Myocyte (in vitro differentiated cells): ENCODE measurements at regions not wholly inside any gene's neighbourhood (a gene's known extent, or its start where the extent isn't known, plus 50 kb on each side); places are given as distances from the start of the nearest gene placed in this dataset.
A peak's percentile ranks its signal among the peaks of the same experiment; 100 is the strongest.

Source experiments
- DNase-seq: peaks from one replicate; pipeline ENCODE4 v3.0.0-alpha.2; 2012; ENCODE audit warnings: low read depth

DNA sequence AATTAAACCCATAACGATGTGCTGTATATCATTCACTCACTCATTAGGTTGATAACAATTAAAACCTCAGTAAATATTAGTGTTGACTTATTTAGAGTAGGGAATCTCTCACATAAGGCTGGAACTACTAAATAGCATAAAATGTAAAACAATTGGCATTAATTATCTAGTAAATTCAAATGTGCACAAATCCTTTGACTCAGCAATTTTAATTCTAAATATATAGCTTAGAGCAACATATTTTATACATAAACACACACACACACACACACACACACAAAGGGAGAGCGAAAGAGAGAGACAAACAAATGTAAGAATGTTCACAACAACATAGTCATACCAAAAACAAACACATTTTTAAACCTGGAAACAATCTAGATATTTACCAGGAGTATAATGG is 443.1 kb upstream of the KCNH7 start:
- DNase-seq, result no peak

DNA sequence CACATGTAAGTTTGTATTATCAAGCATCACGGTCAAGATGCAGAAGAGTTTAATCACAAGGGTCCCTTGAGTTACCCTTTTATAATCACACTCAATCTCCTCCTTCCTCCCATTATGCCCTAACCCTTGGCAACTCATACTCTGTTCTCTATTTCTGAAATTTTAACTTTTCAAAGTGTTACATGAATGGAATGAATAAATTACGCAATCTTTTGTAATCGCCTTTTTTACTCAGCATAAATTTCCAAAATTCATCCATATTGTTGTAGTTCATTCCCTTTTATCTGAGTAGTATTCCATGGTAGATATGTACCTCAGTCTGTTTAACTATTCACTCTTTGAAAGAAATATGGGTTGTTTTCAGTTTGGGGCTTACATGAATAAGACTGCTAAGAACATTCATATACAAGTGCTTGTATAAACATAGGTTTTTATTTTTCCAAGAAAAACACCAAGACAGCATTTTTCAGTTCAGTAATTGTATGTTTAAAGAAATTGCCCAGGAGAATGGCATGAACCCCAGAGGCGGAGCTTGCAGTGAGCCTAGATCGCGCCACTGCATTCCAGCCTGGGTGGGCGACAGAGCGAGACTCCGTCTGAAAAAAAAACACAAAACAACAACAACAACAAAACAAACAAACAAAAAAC is 430.9 kb upstream of the KCNH7 start:
- no peak for DNase-seq

DNA sequence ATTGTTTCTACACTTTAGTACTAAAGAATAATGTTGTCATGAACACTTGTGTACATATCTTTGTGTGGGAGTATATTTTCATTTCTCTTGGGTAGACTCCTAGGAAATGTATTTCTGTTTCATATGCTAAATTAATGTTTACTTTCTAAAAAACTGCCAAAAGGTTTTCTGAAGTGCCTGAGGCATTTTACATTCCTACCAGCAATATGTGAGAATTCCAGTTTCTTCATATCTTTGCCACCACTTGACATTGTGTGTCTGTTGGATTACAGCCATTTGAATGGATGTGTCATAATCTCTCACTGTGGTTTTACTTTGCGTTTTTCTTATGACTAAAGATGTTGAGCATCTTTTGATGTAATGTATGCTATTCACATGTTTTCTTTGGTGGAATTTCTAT is 428.2 kb upstream of the KCNH7 start:
- DNase-seq, result peak; percentile 9

DNA sequence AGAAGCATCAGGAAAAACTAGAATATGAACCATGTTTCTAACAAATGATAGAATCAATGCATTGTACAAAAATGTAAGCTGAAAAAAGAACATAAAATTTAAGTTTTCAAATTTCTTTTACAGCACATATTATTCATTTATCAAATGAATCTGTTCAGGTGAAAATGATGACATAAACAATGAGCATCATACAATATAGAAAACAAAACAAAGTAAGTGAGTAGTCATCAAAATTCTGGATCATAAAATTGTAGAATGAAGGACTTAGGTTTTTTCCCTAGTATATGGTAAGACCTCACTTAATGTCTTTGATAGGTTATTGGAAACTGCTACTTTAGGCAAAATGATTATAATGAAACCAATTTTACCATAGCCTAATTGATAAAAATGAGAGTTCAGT is 427.0 kb upstream of the KCNH7 start:
- DNase-seq, result no peak

DNA sequence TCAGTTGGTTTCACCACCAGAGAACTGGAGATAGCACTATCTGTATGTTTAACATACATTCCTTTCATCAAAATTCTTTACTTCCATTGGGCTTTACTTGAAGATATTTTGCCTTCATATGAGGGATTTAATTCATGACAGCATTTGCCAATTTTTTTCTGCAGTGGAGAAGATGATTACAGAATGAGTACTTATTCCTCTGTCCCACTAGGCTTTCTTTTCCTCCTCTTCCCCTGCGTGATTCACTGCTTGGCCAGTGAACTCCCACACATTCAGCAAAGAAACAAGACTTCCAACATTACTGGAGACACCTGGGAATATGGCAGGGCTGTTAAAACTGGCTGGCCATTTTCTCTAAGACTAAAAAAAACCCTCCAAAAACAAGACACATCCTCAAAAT is 425.8 kb upstream of the KCNH7 start:
- peak; percentile 12 for DNase-seq

DNA sequence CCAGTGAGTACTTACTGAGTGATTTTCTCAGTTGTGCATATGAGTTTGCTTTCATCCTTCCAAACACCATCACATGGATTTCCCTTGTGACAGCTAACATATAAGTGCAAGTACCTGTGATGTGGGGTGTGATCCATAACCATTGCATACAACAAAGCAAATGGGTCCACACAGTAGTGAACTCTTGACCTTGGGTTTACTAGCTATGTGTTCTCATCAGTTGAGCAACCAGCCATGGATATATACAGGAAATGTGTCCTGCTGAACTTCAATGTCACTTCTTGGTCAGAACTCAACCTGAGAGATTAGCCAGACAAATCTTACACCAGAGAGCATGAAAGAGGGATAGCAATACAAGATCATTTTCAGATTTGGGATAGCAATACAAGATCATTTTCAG is 420.9 kb upstream of the KCNH7 start:
- no peak for DNase-seq

DNA sequence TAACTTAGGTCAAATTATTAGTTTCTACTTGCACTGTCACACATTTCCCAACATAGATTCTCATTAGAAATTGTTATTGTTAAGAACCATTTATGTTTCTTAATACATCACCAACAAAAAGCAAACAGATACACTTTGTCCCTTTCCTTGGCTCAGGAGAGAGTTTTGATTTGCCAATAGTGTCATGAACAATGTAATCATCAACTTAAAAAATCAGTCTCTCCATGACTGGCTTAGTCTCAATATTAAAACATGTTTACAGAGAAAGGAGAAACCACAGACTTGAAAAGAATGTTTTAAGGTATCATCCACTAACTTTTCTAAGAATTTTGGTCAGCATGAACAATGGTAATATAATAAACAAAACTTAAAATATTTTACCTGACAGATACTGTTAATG is 416.5 kb upstream of the KCNH7 start:
- DNase-seq, result no peak

DNA sequence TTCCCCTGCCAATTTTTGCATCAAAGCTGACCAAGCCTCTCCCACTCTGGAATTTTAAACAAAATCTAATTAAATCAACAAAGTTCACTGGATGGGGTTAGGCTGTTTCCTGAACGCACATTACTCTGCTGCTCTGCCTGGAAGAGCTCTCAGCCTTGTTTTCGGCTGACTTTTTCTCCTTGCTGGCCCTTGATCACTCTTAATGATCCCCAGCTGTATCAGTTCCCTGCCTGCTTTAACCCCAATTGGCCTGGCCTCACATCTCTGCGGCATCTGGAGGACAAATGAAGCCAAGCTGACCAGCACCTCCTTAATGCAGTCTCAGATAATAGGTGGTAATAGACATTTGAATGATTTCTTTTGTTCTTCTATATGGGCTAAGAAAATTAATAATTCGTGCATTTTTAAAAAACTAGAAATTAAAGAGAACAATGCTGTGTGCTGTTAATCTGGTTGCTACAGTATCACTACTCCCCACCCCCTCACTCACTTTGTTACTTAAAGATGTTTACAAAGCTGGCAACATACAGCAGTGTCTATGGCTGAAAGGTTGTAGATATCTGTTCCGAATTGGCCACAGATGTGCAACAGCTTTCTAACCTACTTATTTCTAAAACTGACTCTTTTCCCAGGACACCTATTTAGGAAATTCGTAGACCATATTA is 415.2 kb upstream of the KCNH7 start:
- DNase-seq, result no peak

DNA sequence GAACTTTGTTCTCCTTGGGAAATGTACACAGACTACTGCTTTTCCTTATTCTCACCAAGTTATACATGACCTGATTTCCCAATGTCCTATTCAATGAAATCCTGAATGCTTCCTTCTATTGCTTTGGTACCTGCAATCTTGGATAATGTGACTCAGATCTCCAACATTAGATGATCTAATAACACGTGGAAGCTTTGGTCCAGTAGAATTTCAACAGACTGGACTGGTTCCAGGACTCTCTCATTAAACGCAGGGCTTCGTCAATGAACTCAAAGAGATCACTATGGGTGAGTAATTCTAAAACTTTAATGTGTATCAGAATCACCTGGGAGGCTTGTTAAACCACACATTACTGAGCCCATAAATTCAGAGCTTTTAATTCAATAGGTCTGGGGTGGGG is 413.6 kb upstream of the KCNH7 start:
- no peak for DNase-seq

DNA sequence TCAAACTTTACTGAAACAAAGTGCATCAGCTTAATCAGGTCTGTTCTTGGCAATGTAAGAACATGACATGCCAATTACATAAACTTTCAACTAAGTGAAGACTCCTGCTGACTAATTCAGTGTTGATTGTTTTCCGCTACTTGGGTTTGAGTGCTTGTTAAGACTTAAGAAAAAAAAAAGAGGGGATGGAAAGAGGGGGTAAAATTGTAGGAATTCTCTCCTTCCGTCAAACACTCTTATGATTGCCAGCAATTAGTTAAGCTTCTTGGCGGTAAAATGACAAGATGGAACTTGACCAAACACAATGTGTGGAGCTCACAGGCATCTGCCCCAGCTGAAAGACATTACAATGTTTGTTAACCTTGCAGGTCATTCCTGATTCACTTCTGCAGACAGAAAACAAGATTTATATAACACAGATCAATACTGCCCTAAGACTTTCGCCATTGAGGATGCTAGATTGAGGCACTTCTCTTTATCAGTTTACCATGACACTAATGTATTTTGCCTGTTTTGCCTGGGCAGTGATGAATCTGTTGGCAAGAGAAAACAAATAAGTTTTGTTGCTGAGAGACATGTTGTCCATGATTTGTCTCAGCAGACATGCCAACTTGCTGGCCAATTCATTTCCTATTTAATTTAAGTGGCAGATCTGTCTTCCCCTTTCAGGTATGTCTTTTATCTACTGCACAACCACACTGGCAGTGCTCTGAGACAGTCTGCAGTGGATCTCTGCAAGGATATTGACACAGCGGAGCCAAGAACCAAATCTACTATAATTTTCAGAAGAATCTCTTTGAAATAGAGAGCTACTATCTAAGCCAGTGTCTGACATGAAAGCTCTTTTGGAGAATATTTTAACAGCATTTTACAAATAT is 410.0 kb upstream of the KCNH7 start:
- no peak for DNase-seq

DNA sequence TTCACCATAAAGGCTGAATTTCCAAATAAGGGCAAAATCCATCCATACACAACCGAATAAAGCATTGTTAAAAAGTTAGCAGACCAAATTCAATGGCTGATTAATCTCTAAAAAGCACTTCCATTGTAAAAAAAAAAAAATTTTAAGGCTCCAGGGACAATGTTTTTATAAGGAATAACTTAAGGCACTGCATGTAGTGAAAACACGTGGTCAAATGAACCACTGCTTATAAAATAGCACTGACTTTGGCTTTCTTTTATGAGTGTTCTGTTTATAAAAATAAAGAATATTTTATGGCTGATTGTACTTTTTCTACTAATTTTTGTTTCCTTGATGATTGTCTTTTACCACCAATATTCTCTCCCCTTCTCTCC is 409.3 kb upstream of the KCNH7 start:
- no peak for DNase-seq

DNA sequence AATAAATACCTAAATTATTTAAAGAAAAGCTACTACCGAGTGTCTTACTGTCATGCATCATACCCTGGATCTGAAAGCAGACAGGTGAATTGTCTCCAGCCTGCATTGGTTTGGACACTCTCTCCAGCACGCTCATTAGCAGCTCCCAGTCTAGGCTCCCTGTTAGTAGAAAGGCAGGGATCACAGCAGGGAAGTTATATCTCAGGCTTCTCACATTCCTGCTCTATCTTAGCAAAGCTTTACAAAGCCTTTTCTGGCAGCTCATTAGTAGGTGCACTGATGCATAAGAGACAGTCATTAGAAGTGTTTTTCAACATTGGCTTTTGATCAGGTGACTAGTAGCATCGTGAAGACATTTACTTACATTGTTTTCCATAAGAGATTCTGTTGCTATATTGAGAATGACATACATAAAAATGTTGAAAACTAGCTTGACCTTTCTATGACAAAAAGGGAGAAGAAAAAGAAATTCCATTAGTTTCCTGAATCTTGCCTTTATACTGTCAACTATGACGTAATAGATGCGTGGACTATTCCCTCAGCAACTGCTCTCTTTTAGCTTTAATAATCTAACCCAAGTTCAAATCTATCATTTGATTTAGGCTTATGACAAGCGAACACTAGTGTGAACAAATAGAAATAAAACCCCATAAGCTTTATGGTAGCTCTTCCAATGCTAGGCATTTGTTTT is 408.7 kb upstream of the KCNH7 start:
- DNase-seq, result no peak

DNA sequence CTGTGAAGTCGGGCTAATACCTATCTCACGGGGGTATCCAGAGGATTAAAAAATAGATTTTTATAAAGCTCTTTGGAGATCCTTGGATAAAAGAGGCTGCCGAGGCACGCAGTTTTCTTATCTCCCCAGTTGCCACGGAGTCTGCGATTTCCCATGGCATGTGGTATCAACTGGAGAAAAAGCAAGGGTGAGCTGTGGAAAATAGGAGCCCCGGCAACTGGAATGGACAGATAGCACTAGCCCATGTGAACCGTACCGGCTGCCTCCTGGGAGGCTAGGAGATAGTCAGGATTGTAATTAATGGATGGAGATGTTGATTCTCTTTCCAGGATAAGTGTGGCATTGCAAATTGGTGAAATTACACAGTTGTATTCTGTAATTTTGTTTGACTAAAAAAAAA is 407.6 kb upstream of the KCNH7 start:
- DNase-seq, result no peak

DNA sequence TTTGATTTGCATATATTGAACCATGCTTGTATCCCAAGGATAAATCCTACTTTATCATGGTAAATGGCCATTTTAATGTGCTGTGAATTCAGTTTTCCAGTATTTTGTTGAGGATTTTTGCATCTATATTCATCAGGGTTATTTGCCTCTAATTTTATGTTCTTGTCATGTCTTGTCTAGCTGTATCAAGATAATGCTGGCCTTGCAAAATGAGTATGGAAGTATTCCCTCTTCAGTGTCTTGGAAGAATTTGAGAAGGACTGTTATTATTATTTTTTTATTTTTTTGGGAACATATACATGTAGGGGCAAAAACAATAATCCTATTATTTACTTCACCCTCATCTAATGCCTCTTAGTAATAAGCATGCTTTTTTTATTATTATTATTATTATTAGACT is 398.0 kb upstream of the KCNH7 start:
- DNase-seq, result no peak

DNA sequence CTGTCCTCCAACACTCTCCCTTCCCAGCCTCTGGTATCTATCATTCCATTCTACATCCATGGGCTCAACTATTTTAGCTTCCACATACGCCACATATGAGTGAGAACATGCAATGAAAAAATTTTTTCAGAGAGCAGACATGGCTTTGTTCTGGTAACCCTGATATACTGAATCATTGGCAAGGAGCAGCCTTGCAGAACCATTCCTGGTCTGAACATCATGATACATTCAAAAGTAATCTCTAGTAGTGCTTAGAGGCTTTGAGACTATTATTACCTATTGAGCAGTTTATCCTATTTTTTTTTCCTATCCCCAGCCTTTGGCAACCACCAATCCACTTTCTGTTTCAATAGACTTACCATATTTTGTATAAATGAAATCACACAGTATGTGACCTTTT is 393.1 kb upstream of the KCNH7 start:
- DNase-seq, result no peak

DNA sequence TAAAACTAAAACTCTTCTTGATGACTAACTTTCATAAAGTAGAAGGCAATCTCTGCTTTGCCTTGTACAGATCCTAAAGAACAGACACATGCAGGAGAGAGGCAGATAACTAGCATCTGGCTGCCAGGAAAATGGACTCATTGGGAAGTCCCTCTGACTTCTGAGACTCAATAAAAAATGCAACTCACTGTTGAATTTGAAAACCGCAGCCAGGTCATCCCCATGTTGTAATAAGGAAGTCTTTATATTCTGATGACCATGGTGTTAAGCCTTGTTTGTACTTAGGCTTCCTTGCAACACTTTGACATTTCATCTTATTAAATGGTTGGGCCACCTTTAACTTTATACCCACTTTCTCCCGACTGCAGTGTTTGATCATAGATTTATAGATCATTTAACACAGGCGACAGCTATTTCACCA is 375.1 kb upstream of the KCNH7 start:
- no peak for DNase-seq

DNA sequence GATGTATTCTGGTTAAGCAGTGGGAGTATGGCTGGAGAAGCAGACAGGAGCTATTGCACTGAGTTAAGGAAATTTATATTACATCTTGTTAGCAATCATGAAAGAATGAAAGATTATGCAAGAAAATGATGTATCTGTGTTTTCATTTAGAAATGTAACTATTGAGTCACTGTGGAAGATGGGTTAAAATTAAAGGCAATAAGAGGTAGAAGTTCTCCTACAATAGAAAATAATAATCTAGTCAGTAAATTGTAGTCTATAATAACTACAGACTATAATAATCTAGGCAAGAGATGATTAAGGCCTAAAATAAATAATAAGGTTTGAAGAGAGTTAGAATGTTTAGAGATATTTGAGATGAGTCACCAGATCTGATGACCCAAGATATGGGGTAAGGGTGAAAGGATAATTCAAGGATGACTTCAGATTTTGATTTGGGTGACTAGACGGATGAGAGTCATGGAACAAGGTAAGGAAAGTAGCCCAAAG is 371.9 kb upstream of the KCNH7 start:
- DNase-seq, result peak; percentile 7

DNA sequence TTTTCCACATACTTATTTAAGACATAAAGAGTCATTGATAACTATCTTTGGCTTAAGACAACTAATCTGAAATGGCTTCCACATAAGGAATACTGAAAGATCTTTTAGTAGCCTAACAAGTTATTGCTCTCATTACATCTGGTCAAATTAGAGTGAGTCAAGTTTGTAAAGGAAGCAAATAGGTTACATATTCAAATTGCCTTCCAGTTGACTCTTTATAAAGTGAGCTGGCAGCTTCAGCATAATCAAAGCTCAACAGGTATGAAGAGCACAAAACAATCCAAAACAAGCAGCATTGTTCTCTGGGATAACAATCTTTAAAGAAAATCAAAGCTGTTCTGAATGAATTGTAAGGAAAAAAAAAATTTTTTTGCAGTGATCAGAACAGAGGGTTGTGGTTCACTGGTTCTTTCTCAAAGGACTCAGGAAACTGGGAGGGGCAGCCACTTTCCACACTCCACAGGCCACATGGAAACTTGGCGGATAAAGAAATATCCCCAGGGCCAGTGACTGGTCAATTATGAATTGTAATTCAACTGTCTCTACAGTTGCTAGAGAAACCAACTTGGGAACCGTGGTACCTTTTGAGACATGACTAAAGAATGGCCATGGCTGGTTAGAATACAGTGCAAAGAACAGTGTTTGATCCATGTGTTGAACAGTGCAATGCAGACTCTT is 369.3 kb upstream of the KCNH7 start:
- no peak for DNase-seq

DNA sequence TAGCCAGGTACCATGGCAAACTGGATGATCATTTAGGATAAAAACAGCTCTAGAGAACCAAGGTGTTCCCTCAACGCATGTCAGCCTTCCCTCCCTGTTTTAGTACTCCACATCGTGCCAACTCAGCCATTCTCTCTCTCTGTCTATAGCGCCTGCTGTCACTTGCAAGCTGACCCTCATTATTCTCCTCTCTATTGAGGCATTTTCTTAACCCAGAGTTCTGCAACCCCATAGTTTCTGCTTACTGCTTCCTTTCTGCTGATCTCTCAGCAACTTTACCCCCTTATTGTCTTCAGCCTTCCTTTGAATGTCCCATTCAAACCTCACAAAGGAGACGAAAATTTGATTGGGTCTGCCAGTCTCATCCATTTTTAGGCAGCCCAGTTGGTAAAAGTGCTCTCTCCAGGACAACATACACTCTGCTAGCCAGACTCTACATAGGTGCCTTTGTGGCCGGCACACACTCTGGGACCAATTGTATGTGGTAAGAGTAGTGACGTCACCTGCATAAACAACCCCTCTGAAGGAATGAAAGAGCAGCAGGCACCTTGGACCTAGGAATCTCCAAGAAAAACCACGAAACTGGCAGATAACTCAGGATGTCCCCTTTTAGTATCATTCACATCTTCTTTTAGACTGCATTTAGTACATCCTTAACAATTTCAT is 367.2 kb upstream of the KCNH7 start:
- DNase-seq, result no peak

DNA sequence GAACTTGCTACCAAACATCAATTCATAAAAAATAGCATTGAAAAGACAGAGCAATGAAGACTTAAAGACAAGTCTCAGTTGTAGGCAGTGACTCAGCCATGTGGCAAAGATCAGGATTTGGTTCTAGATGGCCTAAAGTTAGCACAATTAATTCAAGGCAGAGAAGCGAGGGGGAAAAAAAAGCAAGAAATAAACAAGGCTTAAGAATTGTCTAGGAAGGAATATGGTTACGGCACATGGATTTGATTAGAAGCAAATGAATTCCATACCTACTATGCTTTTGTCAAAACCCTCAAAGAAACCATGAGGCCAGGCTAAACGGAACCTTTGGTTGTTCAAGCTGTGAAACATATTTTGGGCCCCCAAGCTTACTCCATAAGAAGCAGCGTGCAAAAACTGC is 362.2 kb upstream of the KCNH7 start:
- no peak for DNase-seq

DNA sequence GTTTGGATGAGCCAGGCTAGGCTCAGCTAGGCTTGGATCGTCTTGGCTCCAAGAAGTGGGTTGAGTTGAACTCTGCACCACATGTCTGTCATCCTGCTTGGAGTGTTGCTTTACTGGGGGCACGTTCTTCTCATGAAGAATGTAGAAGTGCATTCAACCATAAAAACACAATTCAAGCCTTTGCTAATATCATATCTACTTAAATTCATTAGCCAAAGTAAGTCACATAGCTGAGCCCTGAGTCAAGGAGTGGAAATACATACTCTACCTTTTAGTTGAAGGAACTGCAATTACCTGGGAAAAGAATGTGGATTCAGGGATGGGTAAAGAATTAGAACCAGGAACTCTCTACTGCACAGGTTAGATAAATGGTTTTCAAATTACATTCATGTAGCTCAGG is 360.4 kb upstream of the KCNH7 start:
- no peak for DNase-seq
